H9 (cell line): ENCODE measurements at regions not wholly inside any gene's neighbourhood (a gene's known extent, or its start where the extent isn't known, plus 50 kb on each side); places are given as distances from the start of the nearest gene placed in this dataset.

ENCODE experiments used
- DNase-seq: peaks from one replicate; pipeline ENCODE4 v3.0.0-alpha.2; 2017
- H2AFZ ChIP-seq: one replicate; pipeline ENCODE4 v1.6.1; 2013; ENCODE audit warnings: mild to moderate bottlenecking, low read length, control low read depth, moderate library complexity
- H2AK5ac ChIP-seq: 2 replicates; pipeline ENCODE4 v1.6.1; 2013; ENCODE audit warnings: low read length, control low read depth, mixed read lengths; ENCODE audit not compliant: insufficient read length
- H2BK120ac ChIP-seq: one replicate; pipeline ENCODE4 v1.6.1; 2013; ENCODE audit warnings: low read depth, mild to moderate bottlenecking, low read length, control low read depth, inconsistent platforms; ENCODE audit not compliant: poor library complexity, severe bottlenecking
- H2BK12ac ChIP-seq: 2 replicates; pipeline ENCODE4 v1.6.1; 2013; ENCODE audit warnings: low read length, control low read depth, mixed read lengths, low read depth; ENCODE audit not compliant: insufficient read length
- H2BK15ac ChIP-seq: 2 replicates; pipeline ENCODE4 v1.6.1; 2013; ENCODE audit warnings: low read depth, low read length, control low read depth
- H2BK20ac ChIP-seq: one replicate; pipeline ENCODE4 v1.6.1; 2013; ENCODE audit warnings: low read depth, mild to moderate bottlenecking, low read length, control low read depth, inconsistent platforms; ENCODE audit not compliant: poor library complexity, severe bottlenecking
- H2BK5ac ChIP-seq: 2 replicates; pipeline ENCODE4 v1.6.1; 2013; ENCODE audit warnings: low read length, control low read depth, mixed read lengths; ENCODE audit not compliant: insufficient read length
- H3K14ac ChIP-seq: 2 replicates; pipeline ENCODE4 v1.6.1; 2013; ENCODE audit warnings: low read length, control low read depth; ENCODE audit not compliant: insufficient read depth
- H3K18ac ChIP-seq: 2 replicates; pipeline ENCODE4 v1.6.1; 2013; ENCODE audit warnings: low read depth, mild to moderate bottlenecking, mixed read lengths, low read length, control low read depth; ENCODE audit not compliant: insufficient read length
- H3K23ac ChIP-seq: 2 replicates; pipeline ENCODE4 v1.6.1; 2013; ENCODE audit warnings: low read length, control low read depth, mixed read lengths, low read depth; ENCODE audit not compliant: insufficient read length
- H3K23me2 ChIP-seq: 2 replicates; pipeline ENCODE4 v1.6.1; 2013; ENCODE audit warnings: low read depth, mild to moderate bottlenecking, mixed read lengths, low read length, control low read depth; ENCODE audit not compliant: insufficient read length, poor library complexity, severe bottlenecking
- H3K27ac ChIP-seq: 2 replicates; pipeline ENCODE4 v1.5.1; 2013; ENCODE audit warnings: low read length, control low read depth, mixed read lengths, low read depth; ENCODE audit not compliant: insufficient read length
- H3K27me3 ChIP-seq: 2 replicates; pipeline ENCODE4 v1.6.1; 2013; ENCODE audit warnings: low read length, control low read depth, inconsistent platforms; ENCODE audit not compliant: insufficient read depth
- H3K4ac ChIP-seq: 2 replicates; pipeline ENCODE4 v1.6.1; 2013; ENCODE audit warnings: low read depth, mild to moderate bottlenecking, control low read depth, inconsistent platforms, low read length, moderate library complexity
- H3K4me1 ChIP-seq: 2 replicates; pipeline ENCODE4 v1.6.1; 2013; ENCODE audit warnings: low read length, control low read depth, inconsistent platforms; ENCODE audit not compliant: insufficient read depth
- H3K4me2 ChIP-seq: 2 replicates; pipeline ENCODE4 v1.6.1; 2013; ENCODE audit warnings: low read length, control low read depth, mixed read lengths; ENCODE audit not compliant: insufficient read length, insufficient read depth
- H3K56ac ChIP-seq: 2 replicates; pipeline ENCODE4 v1.6.1; 2013; ENCODE audit warnings: low read depth, mild to moderate bottlenecking, mixed read lengths, low read length, control low read depth; ENCODE audit not compliant: insufficient read length
- H3K79me1 ChIP-seq: 2 replicates; pipeline ENCODE4 v1.6.1; 2013; ENCODE audit warnings: low read depth, mild to moderate bottlenecking, moderate library complexity, low read length, control low read depth, inconsistent platforms; ENCODE audit not compliant: insufficient read depth, poor library complexity, severe bottlenecking
- H3K79me2 ChIP-seq: 2 replicates; pipeline ENCODE4 v1.6.1; 2013; ENCODE audit warnings: low read length, control low read depth, inconsistent platforms; ENCODE audit not compliant: insufficient read depth
- H3K9ac ChIP-seq: 2 replicates; pipeline ENCODE4 v1.6.1; 2013; ENCODE audit warnings: low read length, control low read depth, mixed read lengths; ENCODE audit not compliant: insufficient read length; ENCODE audit errors: extremely low read depth
- H3K9me3 ChIP-seq: one replicate; pipeline ENCODE4 v1.6.1; 2013; ENCODE audit warnings: low read depth, low read length, inconsistent platforms; ENCODE audit not compliant: control insufficient read depth
- H3T11ph ChIP-seq: one replicate; pipeline ENCODE4 v1.6.1; 2013; ENCODE audit warnings: mild to moderate bottlenecking, low read length, control low read depth, inconsistent platforms
- H4K20me1 ChIP-seq: one replicate; pipeline ENCODE4 v1.6.1; 2013; ENCODE audit not compliant: control insufficient read depth, insufficient read length, insufficient read depth
- H4K5ac ChIP-seq: 2 replicates; pipeline ENCODE4 v1.6.1; 2013; ENCODE audit warnings: low read depth, mild to moderate bottlenecking, mixed read lengths, low read length, control low read depth; ENCODE audit not compliant: insufficient read length
- H4K8ac ChIP-seq: replicated peaks from 2 replicates; pipeline ENCODE4 v1.6.1; 2013; ENCODE audit warnings: low read length, control low read depth, mixed read lengths, low read depth; ENCODE audit not compliant: insufficient read length
- H4K91ac ChIP-seq: 2 replicates; pipeline ENCODE4 v1.6.1; 2013; ENCODE audit warnings: low read depth, mild to moderate bottlenecking, moderate library complexity, mixed read lengths, low read length, control low read depth; ENCODE audit not compliant: insufficient read length
- H3K27ac Mint-ChIP-seq, 3 experiments: 2 replicates in 2 of 3; 3 replicates in 1 of 3; pipeline ENCODE4 v1.8.0; 2020 to 2021; ENCODE audit warnings: mixed read lengths in 3 of 3, mild to moderate bottlenecking in 1 of 3, moderate library complexity in 1 of 3
- H3K27me3 Mint-ChIP-seq: 2 replicates; pipeline ENCODE4 v1.8.0; 2021; ENCODE audit warnings: low read depth, mild to moderate bottlenecking, moderate library complexity, mixed read lengths
- H3K36me3 Mint-ChIP-seq, 3 experiments: 2 replicates in 2 of 3; 3 replicates in 1 of 3; pipeline ENCODE4 v1.8.0; 2020 to 2021; ENCODE audit warnings: low read depth in 3 of 3, mixed read lengths in 3 of 3; ENCODE audit not compliant: insufficient read depth in 1 of 3
- H3K4me1 Mint-ChIP-seq, 2 experiments: 2 replicates each; pipeline ENCODE4 v1.8.0; 2020; ENCODE audit warnings: mixed read lengths in 2 of 2
- H3K4me3 Mint-ChIP-seq, 2 experiments: 2 replicates in 1 of 2; 3 replicates in 1 of 2; pipeline ENCODE4 v1.8.0; 2020 to 2021; ENCODE audit warnings: mild to moderate bottlenecking in 2 of 2, mixed read lengths in 2 of 2, moderate library complexity in 1 of 2
- H3K9me3 Mint-ChIP-seq, 2 experiments: 2 replicates in 1 of 2; 3 replicates in 1 of 2; pipeline ENCODE4 v1.8.0; 2020; ENCODE audit warnings: mild to moderate bottlenecking in 2 of 2, mixed read lengths in 2 of 2, moderate library complexity in 1 of 2
- WGBS: extraction: QIAGEN DNeasy Blood & Tissue Kit; methylation state at CpG from one replicate; pipeline ENCODE4 v1.1.7; 2013; ENCODE audit warnings: missing lambda C conversion rate, low lambda C conversion rate, mixed read lengths; ENCODE audit not compliant: insufficient read length; ENCODE audit errors: extremely low coverage; 5-methylcytosine and 5-hydroxymethylcytosine counted together
- TF ChIP-seq, protein P1 (sequence below): fragments of 200-600 bp; sonication (generic); conservative IDR thresholded peaks from 3 replicates; pipeline ENCODE4 v1.8.0; 2021; ENCODE audit warnings: antibody characterized with exemption, mild to moderate bottlenecking

DNA sequence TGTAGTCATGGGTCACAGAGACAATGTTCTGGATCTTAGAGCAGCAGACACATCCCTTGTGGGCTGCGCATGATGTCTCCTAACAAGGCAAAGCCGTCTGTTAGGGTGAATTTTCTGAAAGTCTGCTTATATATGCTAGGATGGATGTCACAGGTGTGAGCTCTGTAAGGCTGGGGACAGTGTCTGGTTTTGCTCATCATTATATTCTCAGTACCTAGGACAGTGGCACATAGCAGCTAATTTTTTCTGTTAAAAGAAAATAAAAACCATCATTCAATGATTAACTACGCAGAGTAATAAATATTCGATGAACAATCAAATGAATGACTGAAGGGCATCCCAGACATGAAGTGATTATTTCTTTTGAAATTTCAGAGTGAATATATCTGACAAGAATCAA is 52.9 kb upstream of the FAM169A start:
- no peak overlapping the region for H3K27ac Mint-ChIP-seq
- Histone ChIP-seq H2BK20ac (no peak overlapping the region), H2BK12ac (no peak overlapping the region), H3K9ac (no peak overlapping the region), H2BK15ac (no peak overlapping the region), H2BK120ac (no peak overlapping the region), H4K5ac (no peak overlapping the region), H3K79me1 (no peaks in the 10 kb centered on the region), H3T11ph (no peak overlapping the region), H2BK5ac (no peak overlapping the region), H3K9me3 (no peaks in the 10 kb centered on the region), H3K23me2 (no peaks in the 10 kb centered on the region), H3K23ac (no peak overlapping the region), H3K4ac (no peak overlapping the region), H4K20me1 (no peaks in the 10 kb centered on the region), H3K27me3 (no peaks in the 10 kb centered on the region), H3K4me1 (no peaks in the 10 kb centered on the region), H3K79me2 (no peaks in the 10 kb centered on the region), H4K8ac (no peak overlapping the region), H3K56ac (no peak overlapping the region), H2AK5ac (no peak overlapping the region), H3K4me2 (no peak overlapping the region), H4K91ac (no peak overlapping the region), H3K27ac (no peak overlapping the region), H2AFZ (no peak overlapping the region), H3K18ac (no peak overlapping the region), H3K14ac (no peak overlapping the region)
- no peak overlapping the region for H3K4me3 Mint-ChIP-seq
- WGBS, result no CpG with 5 or more reads among the region's 4 CpGs
- TF ChIP-seq, protein P1, sequence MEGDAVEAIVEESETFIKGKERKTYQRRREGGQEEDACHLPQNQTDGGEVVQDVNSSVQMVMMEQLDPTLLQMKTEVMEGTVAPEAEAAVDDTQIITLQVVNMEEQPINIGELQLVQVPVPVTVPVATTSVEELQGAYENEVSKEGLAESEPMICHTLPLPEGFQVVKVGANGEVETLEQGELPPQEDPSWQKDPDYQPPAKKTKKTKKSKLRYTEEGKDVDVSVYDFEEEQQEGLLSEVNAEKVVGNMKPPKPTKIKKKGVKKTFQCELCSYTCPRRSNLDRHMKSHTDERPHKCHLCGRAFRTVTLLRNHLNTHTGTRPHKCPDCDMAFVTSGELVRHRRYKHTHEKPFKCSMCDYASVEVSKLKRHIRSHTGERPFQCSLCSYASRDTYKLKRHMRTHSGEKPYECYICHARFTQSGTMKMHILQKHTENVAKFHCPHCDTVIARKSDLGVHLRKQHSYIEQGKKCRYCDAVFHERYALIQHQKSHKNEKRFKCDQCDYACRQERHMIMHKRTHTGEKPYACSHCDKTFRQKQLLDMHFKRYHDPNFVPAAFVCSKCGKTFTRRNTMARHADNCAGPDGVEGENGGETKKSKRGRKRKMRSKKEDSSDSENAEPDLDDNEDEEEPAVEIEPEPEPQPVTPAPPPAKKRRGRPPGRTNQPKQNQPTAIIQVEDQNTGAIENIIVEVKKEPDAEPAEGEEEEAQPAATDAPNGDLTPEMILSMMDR, result no peak
- no peaks in the 10 kb centered on the region for H3K36me3 Mint-ChIP-seq
- DNase-seq, result no peak
- H3K27me3 Mint-ChIP-seq, result no peaks in the 10 kb centered on the region
- peaks cover 7 to 8% of the 10 kb centered on the region in 2 experiments; a peak in 4 of 5 replicates for H3K9me3 Mint-ChIP-seq
- 0 out of 4 replicates have a peak, but pooled peaks cover 0 to 2% of the 10 kb centered on the region in 2 experiments for H3K4me1 Mint-ChIP-seq
